IMR-90 (cell line): ENCODE measurements at regions not wholly inside any gene's neighbourhood (a gene's known extent, or its start where the extent isn't known, plus 50 kb on each side); places are given as distances from the start of the nearest gene placed in this dataset.

Experiments used
- ATAC-seq: fragments of 200-7000 bp; cut with Tn5 transposase; 2 replicates; pipeline ENCODE4 v1.9.1; 2020; ENCODE audit warnings: low read depth, mild to moderate bottlenecking, moderate library complexity
- BruUV-seq: library from RNA; stranded (reverse); fragments of 400-500 nt; replicated peaks from 2 replicates; lab custom pipeline; 2021; lab: Mats Ljungman, UMichigan
- CTCF ChIA-PET: fragments of 300-600 bp; formaldehyde crosslinking; extraction: SDS; loops from one replicate; lab custom pipeline; 2021; ENCODE audit warnings: antibody characterized with exemption; lab: Yijun Ruan, JAX
- POLR2A ChIA-PET: fragments of 300-600 bp; sonication (Branson Sonifier 250); formaldehyde crosslinking; loops from one replicate; lab custom pipeline; 2022; ENCODE audit warnings: antibody characterized with exemption; ENCODE audit not compliant: unreplicated experiment; lab: Charles Lee
- DNase-seq: peaks from one replicate; pipeline ENCODE4 v3.0.0; 2013
- H2AFZ ChIP-seq: replicated peaks from 2 replicates; pipeline ENCODE3; 2013; ENCODE audit warnings: low read length, mild to moderate bottlenecking; ENCODE audit not compliant: poor library complexity
- H2AK5ac ChIP-seq: 2 replicates; pipeline ENCODE4 v1.6.1; 2013; ENCODE audit warnings: low read depth, low read length, inconsistent platforms
- H2AK9ac ChIP-seq: replicated peaks from 2 replicates; pipeline ENCODE3; 2013; ENCODE audit warnings: mild to moderate bottlenecking, low read depth, low read length, moderate library complexity; ENCODE audit not compliant: poor library complexity
- H2BK120ac ChIP-seq: 2 replicates; pipeline ENCODE4 v1.6.1; 2013; ENCODE audit warnings: low read depth, low read length, inconsistent platforms
- H2BK15ac ChIP-seq: 3 replicates; pipeline ENCODE4 v1.6.1; 2013; ENCODE audit warnings: low read depth, low read length, inconsistent platforms
- H2BK20ac ChIP-seq: 2 replicates; pipeline ENCODE4 v1.6.1; 2013; ENCODE audit warnings: low read depth, mild to moderate bottlenecking, inconsistent platforms, low read length, moderate library complexity
- H2BK5ac ChIP-seq: 2 replicates; pipeline ENCODE4 v1.6.1; 2013; ENCODE audit warnings: mild to moderate bottlenecking, low read depth, low read length, inconsistent platforms; ENCODE audit not compliant: poor library complexity, severe bottlenecking
- H3K14ac ChIP-seq: replicated peaks from 2 replicates; pipeline ENCODE4 v1.6.1; 2013; ENCODE audit warnings: low read depth, low read length, inconsistent platforms
- H3K18ac ChIP-seq: 2 replicates; pipeline ENCODE4 v1.6.1; 2013; ENCODE audit warnings: low read depth, low read length, control low read depth
- H3K23ac ChIP-seq: 2 replicates; pipeline ENCODE4 v1.6.1; 2013; ENCODE audit warnings: low read depth, low read length, inconsistent platforms
- H3K27ac ChIP-seq: 2 replicates; pipeline ENCODE4 v1.5.1; 2013; ENCODE audit warnings: mild to moderate bottlenecking, control low read depth, low read length; ENCODE audit not compliant: insufficient read depth
- H3K27me3 ChIP-seq: 2 replicates; pipeline ENCODE4 v1.6.1; 2013; ENCODE audit warnings: low read length; ENCODE audit not compliant: control insufficient read depth, insufficient read depth
- H3K36me3 ChIP-seq: 2 replicates; pipeline ENCODE4 v1.6.1; 2013; ENCODE audit warnings: low read length, mixed read lengths; ENCODE audit not compliant: control insufficient read depth, insufficient read depth
- H3K4ac ChIP-seq: 2 replicates; pipeline ENCODE4 v1.6.1; 2013; ENCODE audit warnings: low read depth, low read length, inconsistent platforms
- H3K4me1 ChIP-seq: 2 replicates; pipeline ENCODE4 v1.6.1; 2013; ENCODE audit warnings: low read length, mixed read lengths; ENCODE audit not compliant: control insufficient read depth, insufficient read depth
- H3K4me2 ChIP-seq: 2 replicates; pipeline ENCODE4 v1.6.1; 2013; ENCODE audit warnings: low read depth, mild to moderate bottlenecking, control low read depth, low read length, moderate library complexity
- H3K4me3 ChIP-seq: 2 replicates; pipeline ENCODE4 v1.5.1; 2013; ENCODE audit warnings: low read depth, mild to moderate bottlenecking, control low read depth, low read length, moderate library complexity; ENCODE audit not compliant: insufficient read depth
- H3K56ac ChIP-seq: 2 replicates; pipeline ENCODE4 v1.6.1; 2013; ENCODE audit warnings: low read length, inconsistent platforms; ENCODE audit not compliant: insufficient read depth; ENCODE audit errors: extremely low read depth
- H3K79me1 ChIP-seq, 2 experiments: 2 replicates each; pipeline ENCODE4 v1.6.1; 2013; ENCODE audit warnings: low read length in 2 of 2, inconsistent platforms in 1 of 2, low read depth in 1 of 2
- H3K9ac ChIP-seq: 2 replicates; pipeline ENCODE4 v1.6.1; 2013; ENCODE audit warnings: low read depth, low read length, control low read depth
- H3K9me1 ChIP-seq: 2 replicates; pipeline ENCODE4 v1.6.1; 2013; ENCODE audit warnings: low read length, inconsistent platforms; ENCODE audit not compliant: insufficient read depth
- H3K9me3 ChIP-seq: 2 replicates; pipeline ENCODE4 v1.6.1; 2013; ENCODE audit warnings: low read length; ENCODE audit not compliant: control insufficient read depth, insufficient read depth
- H4K20me1 ChIP-seq: 2 replicates; pipeline ENCODE4 v1.6.1; 2013; ENCODE audit warnings: low read length, inconsistent platforms; ENCODE audit not compliant: insufficient read depth
- H4K5ac ChIP-seq: 2 replicates; pipeline ENCODE4 v1.6.1; 2013; ENCODE audit warnings: mild to moderate bottlenecking, low read depth, low read length, control low read depth
- H4K8ac ChIP-seq, 2 experiments: 2 replicates each; pipeline ENCODE4 v1.6.1; 2013; ENCODE audit warnings: low read depth in 2 of 2, low read length in 2 of 2, control low read depth in 1 of 2, inconsistent platforms in 1 of 2
- H4K91ac ChIP-seq: 2 replicates; pipeline ENCODE4 v1.6.1; 2013; ENCODE audit warnings: low read depth, low read length, inconsistent platforms; ENCODE audit not compliant: insufficient read depth
- CEBPB ChIP-seq: IDR thresholded peaks from 2 replicates; pipeline ENCODE4 v1.6.1; 2012; ENCODE audit warnings: low read depth, low read length, improper control_type of control experiment
- RFX5 ChIP-seq: IDR thresholded peaks from 2 replicates; pipeline ENCODE4 v1.8.0; 2012; ENCODE audit warnings: low read depth, mild to moderate bottlenecking, low read length, moderate library complexity
- WGBS, 2 experiments: methylation state at CpG; one replicate each; pipeline versions ENCODE4 v1.1.5 to v1.1.7; 2013; ENCODE audit warnings: missing lambda C conversion rate in 2 of 2; ENCODE audit not compliant: insufficient read length in 1 of 2; ENCODE audit errors: extremely low coverage in 2 of 2; 5-methylcytosine and 5-hydroxymethylcytosine counted together
- dilution Hi-C: fragments of 300-500 bp; cut with HindIII; formaldehyde crosslinking; loops from one replicate; pipeline ENCODE4 v1.14.3; 2018; ENCODE audit warnings: low sequenced_read_pairs; ENCODE audit not compliant: unreplicated experiment
- in situ Hi-C: fragments of 300-500 bp; cut with MboI; formaldehyde crosslinking; loops from 3 replicates; pipeline ENCODE4 v1.14.3; 2019; ENCODE audit warnings: low sequenced_read_pairs, inconsistent platforms, mixed read lengths
- intact Hi-C: fragments of 100-400 bp; cut with micrococcal nuclease; formaldehyde crosslinking; loops from 2 replicates; pipeline ENCODE4 v1.10.0; 2022

DNA sequence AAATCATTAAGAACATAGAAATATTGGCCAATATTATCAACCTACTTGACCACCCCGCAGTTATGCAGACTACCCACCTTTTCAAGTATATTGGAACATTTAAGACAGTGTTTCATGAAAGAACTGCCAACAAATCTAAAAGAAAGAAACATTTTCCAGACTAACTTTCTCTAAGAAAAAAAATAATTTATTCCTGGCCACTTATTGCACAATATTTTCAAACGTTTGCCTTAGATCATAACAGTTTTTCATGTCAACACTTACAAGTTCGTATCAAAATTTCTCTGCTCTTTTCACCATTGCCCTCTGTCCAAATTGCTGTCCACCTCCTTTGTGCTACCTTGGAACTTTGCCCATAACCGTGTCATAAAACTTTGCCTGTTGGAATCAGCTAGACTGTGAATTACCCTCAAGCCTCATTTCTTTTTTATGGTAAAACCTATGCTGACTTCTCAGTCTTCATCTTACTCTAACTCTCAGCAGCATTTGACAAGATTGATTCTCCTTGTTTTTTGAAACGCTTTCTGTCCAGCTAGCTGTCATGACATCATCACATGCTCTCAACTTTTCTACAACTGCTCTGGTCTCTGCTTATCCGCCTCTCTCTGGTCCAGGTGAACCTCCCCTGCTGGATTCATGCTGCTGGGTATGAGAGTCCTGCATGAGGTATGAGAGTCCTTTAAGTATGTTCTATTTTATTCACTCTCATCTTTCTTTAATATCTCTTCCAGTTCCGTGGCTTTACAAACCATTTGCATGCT is 92.8 kb upstream of the CHRM3 start:
- Histone ChIP-seq H3K18ac (no peak overlapping the region), H2AFZ (no peak overlapping the region), H3K27ac (no peak overlapping the region), H3K56ac (no peak overlapping the region), H3K4me1 (no peaks in the 10 kb centered on the region), H3K36me3 (no peaks in the 10 kb centered on the region), H3K9me1 (no peaks in the 10 kb centered on the region), H2AK5ac (no peak overlapping the region), H3K9me3 (peaks cover 12% of the 10 kb centered on the region), H4K20me1 (no peaks in the 10 kb centered on the region), H3K27me3 (no peaks in the 10 kb centered on the region), H3K23ac (no peak overlapping the region), H2BK5ac (no peak overlapping the region), H3K4me2 (no peak overlapping the region), H2AK9ac (no peak overlapping the region), H3K9ac (no peak overlapping the region), H2BK15ac (no peak overlapping the region), H4K91ac (no peak overlapping the region), H4K8ac (no peak overlapping the region), H3K4me3 (no peak overlapping the region), H3K79me1 (no peaks in the 10 kb centered on the region), H4K5ac (no peak overlapping the region), H2BK120ac (no peak overlapping the region), H3K14ac (no peak overlapping the region), H2BK20ac (no peak overlapping the region), H3K4ac (no peak overlapping the region)
- in situ Hi-C loops (no loop called here), intact Hi-C loops (no loop called here), dilution Hi-C loops (no loop called here)
- no TSS peak for BruUV-seq
- CTCF ChIA-PET, result no interaction called here
- POLR2A ChIA-PET, result no interaction called here
- TF ChIP-seq CEBPB (peak; percentile 44; the same call in 1 of the 2 replicates), RFX5 (no peak)
- ATAC-seq (no peak), DNase-seq (no peak)
- WGBS, 2 experiments, result 4% methylated on average over 3 of the region's 7 CpGs; no CpG with 5 or more reads in 1 of the 2 experiments
